ENCODE measurements at regions not wholly inside any gene's neighbourhood (a gene's known extent, or its start where the extent isn't known, plus 50 kb on each side); places are given as distances from the start of the nearest gene placed in this dataset.

GRCh38 chr7:41201021-41201420, 501.9 kb downstream of the INHBA start:
- Histone ChIP-seq H3K9ac (ENCODE audit: low read depth in 1 of 2, low read length in 2 of 2) (no peak overlapping the region), H3K4me1 (ENCODE audit: control insufficient read depth in 4 of 4, insufficient read depth in 4 of 4, low read length in 3 of 4) (no peaks in the 10 kb centered on the region), H3K9me3 (ENCODE audit: control insufficient read depth in 4 of 4, low read length in 3 of 4) (no peaks in the 10 kb centered on the region), H3K27ac (ENCODE audit: low read depth in 1 of 2, low read length in 2 of 2) (no peak overlapping the region), H3K36me3 (ENCODE audit: control insufficient read depth in 4 of 4, insufficient read depth in 3 of 4, low read depth in 1 of 4, low read length in 3 of 4) (no peaks in the 10 kb centered on the region), H3K27me3 (ENCODE audit: control insufficient read depth in 4 of 4, insufficient read depth in 4 of 4, low read length in 3 of 4) (no peaks in the 10 kb centered on the region), H3K4me3 (ENCODE audit: low read depth in 1 of 3, low read length in 3 of 3) (no peak overlapping the region)
- TF ChIP-seq JUND (IDR thresholded peaks at IDR 0.05) (no peak), ZBTB33 (IDR thresholded peaks at IDR 0.05) (no peak), EGR1 (IDR thresholded peaks at IDR 0.05; ENCODE audit: low read depth in 2 of 2) (no peak), FOXA2 (IDR thresholded peaks at IDR 0.05) (no peak), TAF1 (conservative IDR thresholded peaks at IDR 0.05) (no peak), YY1 (IDR thresholded peaks at IDR 0.05) (no peak), NR2F2 (IDR thresholded peaks at IDR 0.05) (no peak), HNF4G (IDR thresholded peaks at IDR 0.05) (no peak), REST (IDR thresholded peaks at IDR 0.05) (no peak), RXRA (IDR thresholded peaks at IDR 0.05) (no peak), GABPA (IDR thresholded peaks at IDR 0.05 in 1 of 2, conservative IDR thresholded peaks at IDR 0.05 in 1 of 2) (no peak), CTCF (IDR thresholded peaks at IDR 0.05; ENCODE audit: low read depth, low read length, missing input control) (no peak), HNF4A (conservative IDR thresholded peaks at IDR 0.05) (no peak), SP1 (IDR thresholded peaks at IDR 0.05) (no peak), FOXA1 (IDR thresholded peaks at IDR 0.05) (no peak)
- TF ChIP-seq, protein P1, sequence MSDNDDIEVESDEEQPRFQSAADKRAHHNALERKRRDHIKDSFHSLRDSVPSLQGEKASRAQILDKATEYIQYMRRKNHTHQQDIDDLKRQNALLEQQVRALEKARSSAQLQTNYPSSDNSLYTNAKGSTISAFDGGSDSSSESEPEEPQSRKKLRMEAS (IDR thresholded peaks at IDR 0.05): no peak
- WGBS: 91% methylated on average over 3 of the region's 3 CpGs
- DNase-seq (ENCODE audit: low spot score): no peak

DNA sequence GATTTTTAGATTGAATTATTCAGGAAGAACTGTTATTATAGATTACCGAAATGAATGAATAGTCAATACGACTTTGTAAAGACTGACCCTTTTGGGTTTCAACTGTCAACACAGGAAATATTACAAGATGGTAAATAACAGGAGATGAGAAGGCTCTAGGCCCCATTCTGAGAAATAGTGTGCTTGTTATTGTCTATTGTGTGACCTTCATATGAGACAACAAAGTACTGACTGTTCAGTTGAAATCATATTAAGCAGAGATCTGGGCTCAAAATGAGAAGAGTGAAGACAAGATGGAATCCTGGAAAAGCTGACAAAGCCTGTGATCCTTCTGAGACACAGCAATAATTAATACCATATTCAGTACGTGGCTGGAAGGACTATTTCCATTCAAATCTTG, 503.8 kb downstream of the INHBA start:
- no peak for TF ChIP-seq SP1 (IDR thresholded peaks at IDR 0.05)
- no peak for TF ChIP-seq FOXA1 (IDR thresholded peaks at IDR 0.05)
- TF ChIP-seq FOXA2 (IDR thresholded peaks at IDR 0.05): no peak
- TF ChIP-seq RXRA (IDR thresholded peaks at IDR 0.05): no peak
- 91% methylated on average over 3 of the region's 3 CpGs for WGBS
- Histone ChIP-seq H3K27me3 (ENCODE audit: control insufficient read depth in 4 of 4, insufficient read depth in 4 of 4, low read length in 3 of 4) (no peaks in the 10 kb centered on the region), H3K9me3 (ENCODE audit: control insufficient read depth in 4 of 4, low read length in 3 of 4) (no peaks in the 10 kb centered on the region), H3K4me1 (ENCODE audit: control insufficient read depth in 4 of 4, insufficient read depth in 4 of 4, low read length in 3 of 4) (no peaks in the 10 kb centered on the region), H3K27ac (ENCODE audit: low read depth in 1 of 2, low read length in 2 of 2) (no peak overlapping the region), H3K36me3 (ENCODE audit: control insufficient read depth in 4 of 4, insufficient read depth in 3 of 4, low read depth in 1 of 4, low read length in 3 of 4) (no peaks in the 10 kb centered on the region), H3K4me3 (ENCODE audit: low read depth in 1 of 3, low read length in 3 of 3) (no peak overlapping the region), H3K9ac (ENCODE audit: low read depth in 1 of 2, low read length in 2 of 2) (no peak overlapping the region)
- no peak for DNase-seq (ENCODE audit: low spot score)

Data from liver (tissue), 8 donors.